HUDEP-2 (cell line): ENCODE measurements at regions not wholly inside any gene's neighbourhood (a gene's known extent, or its start where the extent isn't known, plus 50 kb on each side); places are given as distances from the start of the nearest gene placed in this dataset.
"Not testable (repeated sequence)": the region's sequence is repeated elsewhere in the genome, so short reads cannot be mapped to it uniquely, and the experiment has no call there.

Source experiments
- DNase-seq, 76 experiments: peaks; one replicate each; lab custom pipeline; 2025; ENCODE audit not compliant: unreplicated experiment in 76 of 76; lab: John Stamatoyannopoulos, UW

- no peak for DNase-seq
Measured at GRCh38 chr10:131363416-131363815, 51.9 kb upstream of the TCERG1L start.

GRCh38 chr10:131371571-131371970 lies 60.0 kb upstream of the TCERG1L start:
- no peak for DNase-seq

- DNase-seq = no peak
Measured at GRCh38 chr10:131381576-131381975, 70.1 kb upstream of the TCERG1L start.

DNA sequence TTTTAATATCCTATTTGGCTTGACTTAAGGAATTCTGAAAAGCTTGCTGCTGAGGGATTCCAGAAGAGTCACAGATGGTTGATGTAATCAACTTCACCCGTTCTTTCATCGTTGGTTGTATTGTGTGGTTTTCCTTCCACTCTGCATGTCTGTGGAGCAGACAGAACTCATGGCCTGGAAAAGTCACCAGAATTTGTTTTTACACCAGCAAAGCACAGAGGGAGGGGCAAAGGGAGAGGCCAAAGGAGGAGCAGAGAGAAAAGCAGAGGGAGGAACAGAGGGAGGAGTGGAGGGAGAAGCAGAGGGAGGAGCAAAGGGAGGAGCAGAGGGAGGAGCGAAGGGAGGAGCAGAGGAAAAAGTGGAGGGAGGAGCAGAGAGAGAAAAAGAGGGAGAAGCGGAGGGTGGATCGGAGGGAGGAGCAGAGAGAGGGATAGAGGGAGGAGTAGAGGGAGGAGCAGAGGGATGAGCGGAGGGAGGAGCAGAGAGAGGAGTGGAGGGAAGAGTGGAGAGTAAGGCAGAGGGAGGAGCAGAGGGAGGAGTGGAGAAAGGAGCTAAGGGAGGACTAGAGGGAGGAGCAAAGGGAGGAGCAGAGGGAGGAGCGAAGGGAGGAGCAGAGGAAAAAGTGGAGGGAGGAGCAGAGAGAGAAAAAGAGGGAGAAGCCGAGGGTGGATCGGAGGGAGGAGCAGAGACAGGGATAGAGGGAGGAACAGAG lies 73.8 kb upstream of the TCERG1L start:
- DNase-seq = not testable (repeated sequence)

DNA sequence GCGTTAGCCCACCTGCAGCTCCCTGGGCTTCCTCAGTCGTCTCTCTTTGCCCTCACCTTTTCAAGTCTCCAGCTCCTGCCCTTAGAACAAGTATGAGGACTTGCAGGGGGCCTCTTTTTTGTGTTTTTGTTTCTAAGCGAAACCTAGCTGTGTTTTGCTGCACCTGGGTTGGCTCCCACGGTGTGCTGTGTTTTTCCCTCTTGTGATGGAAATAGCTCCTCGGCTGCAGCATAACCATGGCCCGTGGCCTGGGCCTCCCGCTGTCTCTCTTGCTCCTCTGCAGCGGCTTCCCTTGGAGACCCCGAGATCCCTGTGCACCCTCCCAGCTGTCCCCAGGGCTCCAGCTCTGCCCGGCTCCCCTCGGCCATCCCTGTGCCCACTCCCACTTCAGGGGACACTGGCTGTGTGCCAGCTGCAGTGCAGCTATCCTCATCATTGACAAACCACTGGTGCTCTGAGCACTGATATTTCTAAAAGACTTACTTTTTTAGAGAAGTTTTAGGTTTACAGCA lies 75.6 kb upstream of the TCERG1L start:
- no peak for DNase-seq

- no peak for DNase-seq
Measured at GRCh38 chr10:131391936-131392335, 80.4 kb upstream of the TCERG1L start.

- DNase-seq = no peak
Measured at GRCh38 chr10:131396121-131397050, 84.9 kb upstream of the TCERG1L start.

DNA sequence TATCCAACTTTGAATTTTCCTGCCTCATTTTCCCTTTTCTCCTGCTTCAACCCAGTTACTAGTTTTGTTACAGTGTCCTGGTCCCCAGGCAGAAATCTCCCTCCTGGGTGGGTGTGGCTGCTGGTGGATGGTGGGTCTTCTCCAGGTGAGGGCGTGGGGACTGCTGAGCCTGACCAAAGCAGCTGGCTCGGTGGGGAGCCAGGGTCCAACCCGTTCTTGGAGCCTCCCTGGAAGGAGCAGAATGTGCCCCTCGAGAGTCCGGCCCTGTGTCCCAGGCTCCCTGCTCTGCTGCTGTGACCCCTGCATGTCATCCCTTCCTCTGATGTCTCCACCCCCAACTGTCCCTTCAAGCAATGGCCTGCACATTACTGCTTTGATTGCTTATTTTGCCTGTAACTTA lies 86.6 kb upstream of the TCERG1L start:
- DNase-seq = no peak

DNA sequence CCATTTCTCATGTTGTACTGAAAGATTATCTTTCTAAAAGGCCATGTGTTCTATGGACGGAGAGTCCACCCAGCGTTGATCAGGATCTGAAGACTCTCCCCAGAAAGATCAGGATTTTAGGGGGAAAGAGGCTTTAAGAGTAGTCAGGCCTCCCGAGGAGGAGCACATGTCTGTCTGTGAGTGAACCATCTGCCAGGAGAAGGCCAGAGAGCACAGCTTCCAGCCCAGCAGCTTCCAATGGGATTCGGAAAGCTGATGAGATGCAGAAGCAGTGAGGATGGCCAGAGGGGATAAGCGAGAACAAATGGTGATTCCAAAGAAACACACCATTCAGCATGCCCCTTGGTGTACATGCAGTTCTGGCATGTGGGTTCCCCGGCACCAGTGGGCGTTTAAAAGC lies 88.5 kb upstream of the TCERG1L start:
- DNase-seq = no peak

DNA sequence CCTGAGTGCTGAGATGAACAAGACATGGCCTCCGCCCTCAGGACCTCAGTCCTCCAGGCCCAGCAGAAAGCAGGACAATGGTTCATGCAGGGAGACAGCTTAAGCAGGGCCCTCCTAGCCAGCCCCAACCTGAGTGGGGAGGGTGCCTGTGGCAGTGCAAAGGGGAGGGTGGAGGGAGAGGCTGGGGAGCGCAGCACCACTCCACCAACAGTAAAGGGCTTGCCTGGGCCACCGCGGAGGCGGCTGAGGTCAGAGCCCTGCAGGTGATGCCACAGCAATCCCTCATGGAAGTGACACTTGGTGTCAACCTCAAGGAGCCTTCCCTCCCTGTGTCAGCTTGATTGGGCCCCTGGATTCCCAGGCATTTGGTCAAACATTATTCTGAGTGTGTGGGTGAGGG lies 89.0 kb upstream of the TCERG1L start:
- no peak for DNase-seq

- DNase-seq = no peak
Measured at GRCh38 chr10:131402771-131403650, 91.5 kb upstream of the TCERG1L start.

- no peak for DNase-seq
Measured at GRCh38 chr10:131403936-131404335, 92.4 kb upstream of the TCERG1L start.

DNA sequence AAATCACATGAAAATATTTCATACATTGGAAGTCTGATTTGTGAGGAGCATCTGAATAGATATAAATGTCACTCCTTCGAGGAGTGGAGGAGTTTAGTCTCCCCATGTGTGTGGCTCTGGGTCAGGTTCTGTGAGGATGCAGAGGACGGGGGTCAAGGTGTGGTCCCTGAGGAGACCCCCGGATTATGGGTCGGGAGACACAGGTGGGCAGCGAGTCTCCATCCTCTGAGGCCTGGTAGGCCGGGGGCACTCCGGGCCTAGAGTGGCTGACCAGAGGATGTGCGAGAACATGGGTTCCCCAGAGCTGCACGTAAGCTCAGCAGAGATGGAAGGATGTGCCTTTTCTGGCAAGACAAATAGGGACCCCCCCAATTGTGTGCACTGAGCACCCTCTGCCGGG lies 93.4 kb upstream of the TCERG1L start:
- no peak for DNase-seq

DNA sequence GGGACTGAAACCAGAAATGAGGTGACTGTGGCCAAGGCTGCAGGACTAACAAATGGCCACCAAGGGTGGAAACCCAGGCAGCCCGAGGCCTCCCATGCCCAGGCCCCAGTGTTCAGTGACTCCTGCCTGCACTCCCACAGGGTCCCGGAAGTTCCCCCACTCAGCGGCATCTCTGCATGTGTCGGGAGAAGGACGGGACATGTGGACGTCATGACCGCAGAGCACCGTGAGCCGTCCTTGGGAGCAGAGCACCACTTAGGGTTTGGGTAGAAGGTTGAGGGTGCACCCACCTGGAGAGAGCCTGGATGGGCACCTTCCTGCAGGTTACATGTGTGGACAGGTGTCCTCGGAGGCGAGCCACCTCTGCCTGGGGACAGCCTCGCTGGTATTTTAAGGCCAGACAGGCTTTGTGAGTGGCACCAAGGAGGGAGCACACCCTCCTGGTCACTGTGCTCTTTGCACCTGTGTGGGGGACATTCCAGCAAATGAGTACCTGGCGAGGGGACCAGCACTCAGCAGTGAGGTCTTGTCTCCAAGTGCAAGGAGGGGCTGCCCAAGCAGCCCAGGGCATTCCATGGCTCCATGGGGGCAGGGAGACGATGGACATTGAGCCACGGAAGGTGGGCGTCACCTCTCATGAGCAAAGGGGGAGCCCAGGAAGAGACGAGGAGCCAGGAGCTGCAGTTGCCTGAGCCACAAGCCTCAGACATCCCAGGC lies 95.3 kb upstream of the TCERG1L start:
- no peak for DNase-seq

DNA sequence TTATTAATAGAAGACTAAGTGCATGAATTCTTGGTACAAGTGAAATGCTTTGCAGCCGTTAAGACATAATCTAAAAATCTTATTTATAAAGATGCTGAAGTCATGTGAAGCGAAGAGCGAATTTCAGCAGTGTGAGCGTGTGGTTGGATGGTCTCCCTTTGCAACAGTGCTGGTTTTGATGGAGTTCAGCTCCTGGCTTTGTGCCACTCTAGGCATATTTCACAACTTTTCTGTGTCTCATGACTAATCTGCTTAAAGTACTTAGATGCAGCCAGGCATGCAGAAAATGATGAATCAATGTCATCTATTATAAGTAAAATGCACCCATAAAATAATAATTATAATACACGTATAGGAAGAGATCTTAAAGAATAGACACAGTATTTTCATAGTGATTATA lies 107.2 kb upstream of the TCERG1L start:
- DNase-seq = no peak

GRCh38 chr10:131419797-131420196 lies 108.3 kb upstream of the TCERG1L start:
- DNase-seq = no peak

GRCh38 chr10:131420867-131421266 lies 109.3 kb upstream of the TCERG1L start:
- no peak for DNase-seq

GRCh38 chr10:131421381-131421780 lies 109.9 kb upstream of the TCERG1L start:
- no peak for DNase-seq

DNA sequence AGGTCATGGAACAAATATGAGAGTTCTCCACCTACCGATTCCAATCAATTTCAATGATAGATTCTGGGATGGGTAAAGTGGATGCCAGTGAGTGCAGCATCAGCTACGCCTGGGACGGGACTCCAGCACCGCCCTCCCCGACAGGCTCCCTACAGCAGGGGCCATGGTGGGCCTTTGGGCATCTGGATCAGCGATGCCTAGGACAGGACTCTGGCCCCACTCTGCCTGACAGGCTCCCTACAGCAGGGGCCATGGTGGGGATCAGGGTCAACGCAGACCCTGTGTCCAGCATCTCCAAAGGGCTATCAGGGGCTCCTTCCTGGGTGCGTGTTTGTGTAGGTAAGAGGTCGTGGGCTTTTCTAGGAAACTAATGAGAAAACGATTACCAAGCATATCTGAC lies 111.2 kb upstream of the TCERG1L start:
- no peak for DNase-seq

DNA sequence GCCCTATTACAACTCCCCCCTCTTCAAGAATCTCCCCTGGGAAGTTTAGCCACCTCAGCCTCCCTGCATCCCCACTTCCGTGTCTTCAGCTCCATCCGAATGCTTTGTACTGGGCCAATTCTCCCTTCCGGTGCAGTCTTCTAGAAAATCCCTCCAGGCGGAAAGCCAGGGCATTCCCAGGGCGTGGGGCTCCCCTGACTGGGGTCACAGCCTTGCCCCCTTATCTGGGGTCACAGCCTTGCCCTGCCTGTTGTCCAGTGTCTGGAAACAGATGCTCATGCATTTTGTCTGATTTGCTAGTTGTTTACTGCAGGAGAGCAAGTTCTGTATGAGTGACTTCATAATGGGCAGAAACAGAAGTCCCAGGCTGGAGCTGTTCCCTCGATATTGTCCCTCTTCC lies 112.5 kb upstream of the TCERG1L start:
- no peak for DNase-seq
